ENCODE measurements at regions not wholly inside any gene's neighbourhood (a gene's known extent, or its start where the extent isn't known, plus 50 kb on each side); places are given as distances from the start of the nearest gene placed in this dataset.
"Not testable (repeated sequence)": the region's sequence is repeated elsewhere in the genome, so short reads cannot be mapped to it uniquely, and the experiment has no call there.

DNA sequence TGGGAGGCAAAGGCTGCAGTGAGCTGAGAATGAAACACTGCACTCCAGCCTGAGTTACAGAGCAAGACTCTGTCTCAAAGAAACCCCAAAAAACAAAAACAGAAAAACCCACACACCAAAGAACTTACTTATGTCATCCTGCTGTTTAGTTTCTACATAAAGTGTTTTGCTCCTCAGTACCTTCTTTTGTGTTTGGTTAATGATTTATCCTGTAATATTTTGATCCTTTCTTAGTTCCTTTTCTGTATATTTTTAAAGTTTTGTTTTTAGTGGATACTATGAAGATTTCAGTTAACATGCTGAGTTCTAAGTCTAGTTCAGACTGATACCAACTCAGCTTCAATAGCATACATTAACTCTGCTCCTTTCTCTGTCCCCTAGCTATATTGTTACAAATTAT lies 149.8 kb upstream of the PTPN20 start:
- TF ChIP-seq, protein P1, sequence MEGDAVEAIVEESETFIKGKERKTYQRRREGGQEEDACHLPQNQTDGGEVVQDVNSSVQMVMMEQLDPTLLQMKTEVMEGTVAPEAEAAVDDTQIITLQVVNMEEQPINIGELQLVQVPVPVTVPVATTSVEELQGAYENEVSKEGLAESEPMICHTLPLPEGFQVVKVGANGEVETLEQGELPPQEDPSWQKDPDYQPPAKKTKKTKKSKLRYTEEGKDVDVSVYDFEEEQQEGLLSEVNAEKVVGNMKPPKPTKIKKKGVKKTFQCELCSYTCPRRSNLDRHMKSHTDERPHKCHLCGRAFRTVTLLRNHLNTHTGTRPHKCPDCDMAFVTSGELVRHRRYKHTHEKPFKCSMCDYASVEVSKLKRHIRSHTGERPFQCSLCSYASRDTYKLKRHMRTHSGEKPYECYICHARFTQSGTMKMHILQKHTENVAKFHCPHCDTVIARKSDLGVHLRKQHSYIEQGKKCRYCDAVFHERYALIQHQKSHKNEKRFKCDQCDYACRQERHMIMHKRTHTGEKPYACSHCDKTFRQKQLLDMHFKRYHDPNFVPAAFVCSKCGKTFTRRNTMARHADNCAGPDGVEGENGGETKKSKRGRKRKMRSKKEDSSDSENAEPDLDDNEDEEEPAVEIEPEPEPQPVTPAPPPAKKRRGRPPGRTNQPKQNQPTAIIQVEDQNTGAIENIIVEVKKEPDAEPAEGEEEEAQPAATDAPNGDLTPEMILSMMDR (IDR thresholded peaks at IDR 0.05) = not testable (repeated sequence)
- not testable (repeated sequence) for TF ChIP-seq POLR2A, POLR2AphosphoS5 (IDR thresholded peaks at IDR 0.05)
